ENCODE measurements at regions not wholly inside any gene's neighbourhood (a gene's known extent, or its start where the extent isn't known, plus 50 kb on each side); places are given as distances from the start of the nearest gene placed in this dataset.

DNA sequence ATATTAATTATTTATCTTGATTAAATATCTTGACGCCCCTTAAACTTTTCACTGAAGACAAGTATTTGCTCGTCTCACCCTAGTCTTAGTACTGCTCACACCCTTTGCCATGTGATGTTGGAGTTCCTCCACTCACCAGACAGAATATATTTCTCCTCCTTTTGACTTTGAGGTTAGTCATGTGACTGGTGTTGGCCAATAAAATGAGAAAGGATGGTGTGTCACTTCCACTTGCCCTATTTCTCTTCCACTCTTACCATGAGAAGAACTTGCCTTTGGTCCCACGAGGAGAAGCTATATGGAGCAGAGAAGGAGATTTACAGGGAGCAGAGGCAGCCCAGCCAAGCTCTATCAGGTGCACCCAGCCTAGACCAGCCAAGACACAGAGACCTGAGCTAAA is 64.9 kb upstream of the TAB2 start:
- no peak overlapping the region for H2AFZ ChIP-seq (ENCODE audit: low read depth, low read length)
- no peaks in the 10 kb centered on the region for H3K9me1 ChIP-seq (ENCODE audit: control insufficient read depth, insufficient read depth, low read length)
- no peaks in the 10 kb centered on the region; a peak in 3 of 5 replicates for H3K4me1 ChIP-seq (replicated peaks in 1 of 2; ENCODE audit: control insufficient read depth in 2 of 2, insufficient read depth in 2 of 2, low read length in 2 of 2)
- H3K27me3 ChIP-seq (ENCODE audit: control insufficient read depth in 2 of 2, insufficient read depth in 2 of 2, low read length in 2 of 2), result peaks cover 7 to 10% of the 10 kb centered on the region in 2 experiments; a peak in 3 of 5 replicates
- ATAC-seq (0 out of 3 replicates have a peak, but pooled peaks have one; percentile 36), FAIRE-seq (no peak), DNase-seq (ENCODE audit: extremely low read depth in 1 of 4, low spot score in 3 of 4) (no peak)
- no peak overlapping the region for H3K9ac ChIP-seq (ENCODE audit: insufficient read depth in 1 of 2, low read depth in 2 of 2, low read length in 2 of 2)
- CTCF ChIA-PET (ENCODE audit: low intra/inter-chr PET ratio), result no interaction called here
- POLR2A ChIA-PET, result no interaction called here
- intact Hi-C loops (cut with micrococcal nuclease), result no loop called here
- H3K9me3 ChIP-seq (replicated peaks; ENCODE audit: control insufficient read depth, insufficient read depth, low read depth, low read length), result no peaks in the 10 kb centered on the region
- no peak overlapping the region for H3K27ac ChIP-seq (ENCODE audit: extremely low read depth, low read depth, low read length)
- no peaks in the 10 kb centered on the region for H4K20me1 ChIP-seq (replicated peaks; ENCODE audit: control insufficient read depth, insufficient read depth, low read length)
- H3K4me3 ChIP-seq, result no peak overlapping the region
- BruUV-seq (replicated peaks), result no TSS peak
- H3K4me2 ChIP-seq (ENCODE audit: insufficient read depth, low read length), result no peak overlapping the region
- no peaks in the 10 kb centered on the region for H3K36me3 ChIP-seq (ENCODE audit: control insufficient read depth, insufficient read depth, low read length)
- in situ Hi-C loops (cut with MboI), result no loop called here
- no peaks in the 10 kb centered on the region for H3K79me2 ChIP-seq (ENCODE audit: control insufficient read depth, insufficient read depth, low read length)
- 19% methylated on average over 3 of the region's 3 CpGs for WGBS (ENCODE audit: insufficient coverage, low coverage, missing lambda C conversion rate)
- TF ChIP-seq GATA2 (CRISPR knock-in tag; IDR thresholded peaks at IDR 0.05) (no peak), ZNF507 (tag; conservative IDR thresholded peaks at IDR 0.05) (no peak), NFYB (IDR thresholded peaks at IDR 0.05; ENCODE audit: extremely low read depth, insufficient read length) (peak; percentile 80)
- TF ChIP-seq, protein P1, sequence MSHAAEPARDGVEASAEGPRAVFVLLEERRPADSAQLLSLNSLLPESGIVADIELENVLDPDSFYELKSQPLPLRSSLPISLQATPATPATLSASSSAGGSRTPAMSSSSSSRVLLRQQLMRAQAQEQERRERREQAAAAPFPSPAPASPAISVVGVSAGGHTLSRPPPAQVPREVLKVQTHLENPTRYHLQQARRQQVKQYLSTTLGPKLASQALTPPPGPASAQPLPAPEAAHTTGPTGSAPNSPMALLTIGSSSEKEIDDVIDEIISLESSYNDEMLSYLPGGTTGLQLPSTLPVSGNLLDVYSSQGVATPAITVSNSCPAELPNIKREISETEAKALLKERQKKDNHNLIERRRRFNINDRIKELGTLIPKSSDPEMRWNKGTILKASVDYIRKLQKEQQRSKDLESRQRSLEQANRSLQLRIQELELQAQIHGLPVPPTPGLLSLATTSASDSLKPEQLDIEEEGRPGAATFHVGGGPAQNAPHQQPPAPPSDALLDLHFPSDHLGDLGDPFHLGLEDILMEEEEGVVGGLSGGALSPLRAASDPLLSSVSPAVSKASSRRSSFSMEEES (CRISPR knock-in tag; IDR thresholded peaks at IDR 0.05), result peak; percentile 92
- TF ChIP-seq, protein P2, sequence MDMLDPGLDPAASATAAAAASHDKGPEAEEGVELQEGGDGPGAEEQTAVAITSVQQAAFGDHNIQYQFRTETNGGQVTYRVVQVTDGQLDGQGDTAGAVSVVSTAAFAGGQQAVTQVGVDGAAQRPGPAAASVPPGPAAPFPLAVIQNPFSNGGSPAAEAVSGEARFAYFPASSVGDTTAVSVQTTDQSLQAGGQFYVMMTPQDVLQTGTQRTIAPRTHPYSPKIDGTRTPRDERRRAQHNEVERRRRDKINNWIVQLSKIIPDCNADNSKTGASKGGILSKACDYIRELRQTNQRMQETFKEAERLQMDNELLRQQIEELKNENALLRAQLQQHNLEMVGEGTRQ (CRISPR knock-in tag; IDR thresholded peaks at IDR 0.05), result peak; percentile 66
- TF ChIP-seq, protein P3, sequence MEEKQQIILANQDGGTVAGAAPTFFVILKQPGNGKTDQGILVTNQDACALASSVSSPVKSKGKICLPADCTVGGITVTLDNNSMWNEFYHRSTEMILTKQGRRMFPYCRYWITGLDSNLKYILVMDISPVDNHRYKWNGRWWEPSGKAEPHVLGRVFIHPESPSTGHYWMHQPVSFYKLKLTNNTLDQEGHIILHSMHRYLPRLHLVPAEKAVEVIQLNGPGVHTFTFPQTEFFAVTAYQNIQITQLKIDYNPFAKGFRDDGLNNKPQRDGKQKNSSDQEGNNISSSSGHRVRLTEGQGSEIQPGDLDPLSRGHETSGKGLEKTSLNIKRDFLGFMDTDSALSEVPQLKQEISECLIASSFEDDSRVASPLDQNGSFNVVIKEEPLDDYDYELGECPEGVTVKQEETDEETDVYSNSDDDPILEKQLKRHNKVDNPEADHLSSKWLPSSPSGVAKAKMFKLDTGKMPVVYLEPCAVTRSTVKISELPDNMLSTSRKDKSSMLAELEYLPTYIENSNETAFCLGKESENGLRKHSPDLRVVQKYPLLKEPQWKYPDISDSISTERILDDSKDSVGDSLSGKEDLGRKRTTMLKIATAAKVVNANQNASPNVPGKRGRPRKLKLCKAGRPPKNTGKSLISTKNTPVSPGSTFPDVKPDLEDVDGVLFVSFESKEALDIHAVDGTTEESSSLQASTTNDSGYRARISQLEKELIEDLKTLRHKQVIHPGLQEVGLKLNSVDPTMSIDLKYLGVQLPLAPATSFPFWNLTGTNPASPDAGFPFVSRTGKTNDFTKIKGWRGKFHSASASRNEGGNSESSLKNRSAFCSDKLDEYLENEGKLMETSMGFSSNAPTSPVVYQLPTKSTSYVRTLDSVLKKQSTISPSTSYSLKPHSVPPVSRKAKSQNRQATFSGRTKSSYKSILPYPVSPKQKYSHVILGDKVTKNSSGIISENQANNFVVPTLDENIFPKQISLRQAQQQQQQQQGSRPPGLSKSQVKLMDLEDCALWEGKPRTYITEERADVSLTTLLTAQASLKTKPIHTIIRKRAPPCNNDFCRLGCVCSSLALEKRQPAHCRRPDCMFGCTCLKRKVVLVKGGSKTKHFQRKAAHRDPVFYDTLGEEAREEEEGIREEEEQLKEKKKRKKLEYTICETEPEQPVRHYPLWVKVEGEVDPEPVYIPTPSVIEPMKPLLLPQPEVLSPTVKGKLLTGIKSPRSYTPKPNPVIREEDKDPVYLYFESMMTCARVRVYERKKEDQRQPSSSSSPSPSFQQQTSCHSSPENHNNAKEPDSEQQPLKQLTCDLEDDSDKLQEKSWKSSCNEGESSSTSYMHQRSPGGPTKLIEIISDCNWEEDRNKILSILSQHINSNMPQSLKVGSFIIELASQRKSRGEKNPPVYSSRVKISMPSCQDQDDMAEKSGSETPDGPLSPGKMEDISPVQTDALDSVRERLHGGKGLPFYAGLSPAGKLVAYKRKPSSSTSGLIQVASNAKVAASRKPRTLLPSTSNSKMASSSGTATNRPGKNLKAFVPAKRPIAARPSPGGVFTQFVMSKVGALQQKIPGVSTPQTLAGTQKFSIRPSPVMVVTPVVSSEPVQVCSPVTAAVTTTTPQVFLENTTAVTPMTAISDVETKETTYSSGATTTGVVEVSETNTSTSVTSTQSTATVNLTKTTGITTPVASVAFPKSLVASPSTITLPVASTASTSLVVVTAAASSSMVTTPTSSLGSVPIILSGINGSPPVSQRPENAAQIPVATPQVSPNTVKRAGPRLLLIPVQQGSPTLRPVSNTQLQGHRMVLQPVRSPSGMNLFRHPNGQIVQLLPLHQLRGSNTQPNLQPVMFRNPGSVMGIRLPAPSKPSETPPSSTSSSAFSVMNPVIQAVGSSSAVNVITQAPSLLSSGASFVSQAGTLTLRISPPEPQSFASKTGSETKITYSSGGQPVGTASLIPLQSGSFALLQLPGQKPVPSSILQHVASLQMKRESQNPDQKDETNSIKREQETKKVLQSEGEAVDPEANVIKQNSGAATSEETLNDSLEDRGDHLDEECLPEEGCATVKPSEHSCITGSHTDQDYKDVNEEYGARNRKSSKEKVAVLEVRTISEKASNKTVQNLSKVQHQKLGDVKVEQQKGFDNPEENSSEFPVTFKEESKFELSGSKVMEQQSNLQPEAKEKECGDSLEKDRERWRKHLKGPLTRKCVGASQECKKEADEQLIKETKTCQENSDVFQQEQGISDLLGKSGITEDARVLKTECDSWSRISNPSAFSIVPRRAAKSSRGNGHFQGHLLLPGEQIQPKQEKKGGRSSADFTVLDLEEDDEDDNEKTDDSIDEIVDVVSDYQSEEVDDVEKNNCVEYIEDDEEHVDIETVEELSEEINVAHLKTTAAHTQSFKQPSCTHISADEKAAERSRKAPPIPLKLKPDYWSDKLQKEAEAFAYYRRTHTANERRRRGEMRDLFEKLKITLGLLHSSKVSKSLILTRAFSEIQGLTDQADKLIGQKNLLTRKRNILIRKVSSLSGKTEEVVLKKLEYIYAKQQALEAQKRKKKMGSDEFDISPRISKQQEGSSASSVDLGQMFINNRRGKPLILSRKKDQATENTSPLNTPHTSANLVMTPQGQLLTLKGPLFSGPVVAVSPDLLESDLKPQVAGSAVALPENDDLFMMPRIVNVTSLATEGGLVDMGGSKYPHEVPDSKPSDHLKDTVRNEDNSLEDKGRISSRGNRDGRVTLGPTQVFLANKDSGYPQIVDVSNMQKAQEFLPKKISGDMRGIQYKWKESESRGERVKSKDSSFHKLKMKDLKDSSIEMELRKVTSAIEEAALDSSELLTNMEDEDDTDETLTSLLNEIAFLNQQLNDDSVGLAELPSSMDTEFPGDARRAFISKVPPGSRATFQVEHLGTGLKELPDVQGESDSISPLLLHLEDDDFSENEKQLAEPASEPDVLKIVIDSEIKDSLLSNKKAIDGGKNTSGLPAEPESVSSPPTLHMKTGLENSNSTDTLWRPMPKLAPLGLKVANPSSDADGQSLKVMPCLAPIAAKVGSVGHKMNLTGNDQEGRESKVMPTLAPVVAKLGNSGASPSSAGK (IDR thresholded peaks at IDR 0.05), result no peak
- TF ChIP-seq, protein P4, sequence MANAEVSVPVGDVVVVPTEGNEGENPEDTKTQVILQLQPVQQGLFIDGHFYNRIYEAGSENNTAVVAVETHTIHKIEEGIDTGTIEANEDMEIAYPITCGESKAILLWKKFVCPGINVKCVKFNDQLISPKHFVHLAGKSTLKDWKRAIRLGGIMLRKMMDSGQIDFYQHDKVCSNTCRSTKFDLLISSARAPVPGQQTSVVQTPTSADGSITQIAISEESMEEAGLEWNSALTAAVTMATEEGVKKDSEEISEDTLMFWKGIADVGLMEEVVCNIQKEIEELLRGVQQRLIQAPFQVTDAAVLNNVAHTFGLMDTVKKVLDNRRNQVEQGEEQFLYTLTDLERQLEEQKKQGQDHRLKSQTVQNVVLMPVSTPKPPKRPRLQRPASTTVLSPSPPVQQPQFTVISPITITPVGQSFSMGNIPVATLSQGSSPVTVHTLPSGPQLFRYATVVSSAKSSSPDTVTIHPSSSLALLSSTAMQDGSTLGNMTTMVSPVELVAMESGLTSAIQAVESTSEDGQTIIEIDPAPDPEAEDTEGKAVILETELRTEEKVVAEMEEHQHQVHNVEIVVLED (CRISPR knock-in tag; IDR thresholded peaks at IDR 0.05), result no peak
